ENCODE measurements at regions not wholly inside any gene's neighbourhood (a gene's known extent, or its start where the extent isn't known, plus 50 kb on each side); places are given as distances from the start of the nearest gene placed in this dataset.

DNA sequence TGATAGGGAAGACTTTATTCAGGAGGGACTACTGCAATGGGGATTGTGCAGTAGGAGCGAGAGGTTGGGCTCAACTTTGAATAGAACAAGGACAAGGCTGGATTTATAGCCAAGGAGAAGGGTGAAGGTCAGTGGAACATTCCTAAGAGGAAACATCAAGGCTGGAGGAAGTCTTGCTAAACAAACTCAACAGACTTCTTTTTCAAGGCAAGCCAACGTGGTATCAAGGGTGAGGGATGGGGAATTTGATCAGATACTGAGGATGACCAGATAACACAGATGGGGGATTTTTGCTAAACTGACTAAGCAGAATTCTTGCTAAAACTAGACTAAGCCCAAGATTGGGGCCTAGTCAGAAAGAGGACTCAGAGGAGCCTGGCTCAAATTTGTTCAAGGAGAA, 107.3 kb downstream of the DUSP10 start:
- Histone ChIP-seq H3K27ac (ENCODE audit: low read depth in 2 of 2, low read length in 1 of 2) (no peak overlapping the region), H3K27me3 (ENCODE audit: insufficient read depth) (no peaks in the 10 kb centered on the region), H3K4me1 (ENCODE audit: control insufficient read depth in 1 of 2, insufficient read depth in 2 of 2, low read depth in 1 of 2, low read length in 1 of 2) (peaks cover 0 to 11% of the 10 kb centered on the region in 2 experiments; a peak in 2 of 4 replicates), H3K36me3 (replicated peaks in 1 of 2; ENCODE audit: control insufficient read depth in 1 of 2, insufficient read depth in 2 of 2, low read length in 1 of 2) (no peaks in the 10 kb centered on the region), H3K9me3 (no peaks in the 10 kb centered on the region), H3K9me2 (no peaks in the 10 kb centered on the region), H2AFZ (ENCODE audit: low read depth) (no peak overlapping the region), H3K9ac (no peak overlapping the region), H3K4me2 (no peak overlapping the region), H4K20me1 (ENCODE audit: insufficient read depth) (no peaks in the 10 kb centered on the region), H3K79me2 (ENCODE audit: insufficient read depth) (no peaks in the 10 kb centered on the region), H3F3A (replicated peaks; ENCODE audit: insufficient read depth) (no peaks in the 10 kb centered on the region), H3K4me3 (ENCODE audit: low read depth in 2 of 2, low read length in 1 of 2) (no peak overlapping the region)
- DNase-seq, result no peak
- ChIA-PET CTCF (no interaction called here), POLR2A (no interaction called here)
- 66% methylated on average over 2 of the region's 2 CpGs for WGBS (ENCODE audit: low lambda C conversion rate)
- TF ChIP-seq RAD21 (IDR thresholded peaks at IDR 0.05; ENCODE audit: low read length), result no peak
- TF ChIP-seq, protein P1, sequence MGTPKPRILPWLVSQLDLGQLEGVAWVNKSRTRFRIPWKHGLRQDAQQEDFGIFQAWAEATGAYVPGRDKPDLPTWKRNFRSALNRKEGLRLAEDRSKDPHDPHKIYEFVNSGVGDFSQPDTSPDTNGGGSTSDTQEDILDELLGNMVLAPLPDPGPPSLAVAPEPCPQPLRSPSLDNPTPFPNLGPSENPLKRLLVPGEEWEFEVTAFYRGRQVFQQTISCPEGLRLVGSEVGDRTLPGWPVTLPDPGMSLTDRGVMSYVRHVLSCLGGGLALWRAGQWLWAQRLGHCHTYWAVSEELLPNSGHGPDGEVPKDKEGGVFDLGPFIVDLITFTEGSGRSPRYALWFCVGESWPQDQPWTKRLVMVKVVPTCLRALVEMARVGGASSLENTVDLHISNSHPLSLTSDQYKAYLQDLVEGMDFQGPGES (IDR thresholded peaks at IDR 0.05; ENCODE audit: low read depth, low read length), result no peak
- TF ChIP-seq EP300 (IDR thresholded peaks at IDR 0.05; ENCODE audit: borderline replicate concordance in 1 of 2, low read depth in 1 of 2, low read length in 1 of 2), result no peak
- no peak for TF ChIP-seq RCOR1 (IDR thresholded peaks at IDR 0.05; ENCODE audit: low read length)
- TF ChIP-seq MEF2A (IDR thresholded peaks at IDR 0.05; ENCODE audit: borderline replicate concordance, low read depth), result no peak
- no peak for TF ChIP-seq TAF1 (IDR thresholded peaks at IDR 0.05; ENCODE audit: borderline replicate concordance, low read depth, low read length)
- no peak for TF ChIP-seq FOSL2 (IDR thresholded peaks at IDR 0.05; ENCODE audit: borderline replicate concordance, low read depth)
- TF ChIP-seq JUND (IDR thresholded peaks at IDR 0.05), result no peak
- no peak for TF ChIP-seq EZH2phosphoT487 (IDR thresholded peaks at IDR 0.05; ENCODE audit: borderline replicate concordance, low read depth)
- no peak for TF ChIP-seq GABPA (IDR thresholded peaks at IDR 0.05; ENCODE audit: low read depth)
- TF ChIP-seq NRF1 (IDR thresholded peaks at IDR 0.05; ENCODE audit: low read depth, low read length), result no peak
- TF ChIP-seq RXRA (IDR thresholded peaks at IDR 0.05; ENCODE audit: borderline replicate concordance, low read depth), result no peak
- TF ChIP-seq POLR2AphosphoS5 (IDR thresholded peaks at IDR 0.05; ENCODE audit: low read depth, low read length), result no peak

DNA sequence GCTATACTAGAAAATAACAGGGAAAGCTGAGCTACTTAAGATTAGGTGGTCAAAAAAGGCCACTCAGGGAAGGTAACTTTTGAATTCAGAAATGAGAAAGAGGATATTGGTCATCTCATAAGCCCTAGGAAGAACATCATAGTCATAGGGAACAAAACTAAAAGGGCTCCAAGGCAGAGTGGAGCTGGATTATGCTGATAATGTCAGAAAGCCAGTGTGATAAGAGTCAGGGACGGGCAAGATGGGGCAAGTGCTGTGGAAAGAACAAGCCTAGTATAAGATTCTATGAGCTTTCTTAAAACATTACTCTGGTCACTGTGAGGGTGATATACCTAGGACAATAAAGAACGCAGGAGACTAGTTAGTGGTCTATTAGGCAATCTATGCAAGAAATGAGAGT, 106.6 kb downstream of the DUSP10 start:
- ChIA-PET POLR2A (no interaction called here), CTCF (interaction anchor here (0.5 to 0.7 kb wide), 2 partner anchors 17 to 820 kb away, joined by 3 read pairs; no protein-coding TSS in a partner anchor)
- DNase-seq, result no peak
- Histone ChIP-seq H2AFZ (ENCODE audit: low read depth) (no peak overlapping the region), H3K4me3 (ENCODE audit: low read depth in 2 of 2, low read length in 1 of 2) (no peak overlapping the region), H3K9me2 (no peaks in the 10 kb centered on the region), H3K4me2 (no peak overlapping the region), H3K27ac (ENCODE audit: low read depth in 2 of 2, low read length in 1 of 2) (no peak overlapping the region), H3K79me2 (ENCODE audit: insufficient read depth) (no peaks in the 10 kb centered on the region), H3K9me3 (no peaks in the 10 kb centered on the region), H3K27me3 (ENCODE audit: insufficient read depth) (no peaks in the 10 kb centered on the region), H3F3A (replicated peaks; ENCODE audit: insufficient read depth) (no peaks in the 10 kb centered on the region), H3K9ac (no peak overlapping the region), H3K4me1 (ENCODE audit: control insufficient read depth in 1 of 2, insufficient read depth in 2 of 2, low read depth in 1 of 2, low read length in 1 of 2) (peaks cover 0 to 11% of the 10 kb centered on the region in 2 experiments; a peak in 2 of 4 replicates), H3K36me3 (replicated peaks in 1 of 2; ENCODE audit: control insufficient read depth in 1 of 2, insufficient read depth in 2 of 2, low read length in 1 of 2) (no peaks in the 10 kb centered on the region), H4K20me1 (ENCODE audit: insufficient read depth) (no peaks in the 10 kb centered on the region)
- 84% methylated on average over 2 of the region's 2 CpGs for WGBS (ENCODE audit: low lambda C conversion rate)
- TF ChIP-seq, protein P2, sequence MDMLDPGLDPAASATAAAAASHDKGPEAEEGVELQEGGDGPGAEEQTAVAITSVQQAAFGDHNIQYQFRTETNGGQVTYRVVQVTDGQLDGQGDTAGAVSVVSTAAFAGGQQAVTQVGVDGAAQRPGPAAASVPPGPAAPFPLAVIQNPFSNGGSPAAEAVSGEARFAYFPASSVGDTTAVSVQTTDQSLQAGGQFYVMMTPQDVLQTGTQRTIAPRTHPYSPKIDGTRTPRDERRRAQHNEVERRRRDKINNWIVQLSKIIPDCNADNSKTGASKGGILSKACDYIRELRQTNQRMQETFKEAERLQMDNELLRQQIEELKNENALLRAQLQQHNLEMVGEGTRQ (IDR thresholded peaks at IDR 0.05; ENCODE audit: borderline replicate concordance, low read depth, low read length), result no peak
- TF ChIP-seq RAD21 (IDR thresholded peaks at IDR 0.05; ENCODE audit: low read length) (no peak), NRF1 (IDR thresholded peaks at IDR 0.05; ENCODE audit: low read depth, low read length) (no peak), TCF12 (IDR thresholded peaks at IDR 0.05) (no peak), NFIC (IDR thresholded peaks at IDR 0.05; ENCODE audit: borderline replicate concordance) (no peak), ELF1 (IDR thresholded peaks at IDR 0.05) (no peak), MXI1 (IDR thresholded peaks at IDR 0.05; ENCODE audit: low read depth, low read length) (no peak)
- TF ChIP-seq, protein P3, sequence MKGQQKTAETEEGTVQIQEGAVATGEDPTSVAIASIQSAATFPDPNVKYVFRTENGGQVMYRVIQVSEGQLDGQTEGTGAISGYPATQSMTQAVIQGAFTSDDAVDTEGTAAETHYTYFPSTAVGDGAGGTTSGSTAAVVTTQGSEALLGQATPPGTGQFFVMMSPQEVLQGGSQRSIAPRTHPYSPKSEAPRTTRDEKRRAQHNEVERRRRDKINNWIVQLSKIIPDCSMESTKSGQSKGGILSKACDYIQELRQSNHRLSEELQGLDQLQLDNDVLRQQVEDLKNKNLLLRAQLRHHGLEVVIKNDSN (IDR thresholded peaks at IDR 0.05; ENCODE audit: borderline replicate concordance, low read depth), result no peak
- TF ChIP-seq, protein P1 (IDR thresholded peaks at IDR 0.05; ENCODE audit: low read depth, low read length), result no peak
- TF ChIP-seq, protein P4, sequence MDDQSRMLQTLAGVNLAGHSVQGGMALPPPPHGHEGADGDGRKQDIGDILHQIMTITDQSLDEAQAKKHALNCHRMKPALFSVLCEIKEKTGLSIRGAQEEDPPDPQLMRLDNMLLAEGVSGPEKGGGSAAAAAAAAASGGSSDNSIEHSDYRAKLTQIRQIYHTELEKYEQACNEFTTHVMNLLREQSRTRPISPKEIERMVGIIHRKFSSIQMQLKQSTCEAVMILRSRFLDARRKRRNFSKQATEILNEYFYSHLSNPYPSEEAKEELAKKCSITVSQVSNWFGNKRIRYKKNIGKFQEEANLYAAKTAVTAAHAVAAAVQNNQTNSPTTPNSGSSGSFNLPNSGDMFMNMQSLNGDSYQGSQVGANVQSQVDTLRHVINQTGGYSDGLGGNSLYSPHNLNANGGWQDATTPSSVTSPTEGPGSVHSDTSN (IDR thresholded peaks at IDR 0.05), result no peak
- TF ChIP-seq, protein P5, sequence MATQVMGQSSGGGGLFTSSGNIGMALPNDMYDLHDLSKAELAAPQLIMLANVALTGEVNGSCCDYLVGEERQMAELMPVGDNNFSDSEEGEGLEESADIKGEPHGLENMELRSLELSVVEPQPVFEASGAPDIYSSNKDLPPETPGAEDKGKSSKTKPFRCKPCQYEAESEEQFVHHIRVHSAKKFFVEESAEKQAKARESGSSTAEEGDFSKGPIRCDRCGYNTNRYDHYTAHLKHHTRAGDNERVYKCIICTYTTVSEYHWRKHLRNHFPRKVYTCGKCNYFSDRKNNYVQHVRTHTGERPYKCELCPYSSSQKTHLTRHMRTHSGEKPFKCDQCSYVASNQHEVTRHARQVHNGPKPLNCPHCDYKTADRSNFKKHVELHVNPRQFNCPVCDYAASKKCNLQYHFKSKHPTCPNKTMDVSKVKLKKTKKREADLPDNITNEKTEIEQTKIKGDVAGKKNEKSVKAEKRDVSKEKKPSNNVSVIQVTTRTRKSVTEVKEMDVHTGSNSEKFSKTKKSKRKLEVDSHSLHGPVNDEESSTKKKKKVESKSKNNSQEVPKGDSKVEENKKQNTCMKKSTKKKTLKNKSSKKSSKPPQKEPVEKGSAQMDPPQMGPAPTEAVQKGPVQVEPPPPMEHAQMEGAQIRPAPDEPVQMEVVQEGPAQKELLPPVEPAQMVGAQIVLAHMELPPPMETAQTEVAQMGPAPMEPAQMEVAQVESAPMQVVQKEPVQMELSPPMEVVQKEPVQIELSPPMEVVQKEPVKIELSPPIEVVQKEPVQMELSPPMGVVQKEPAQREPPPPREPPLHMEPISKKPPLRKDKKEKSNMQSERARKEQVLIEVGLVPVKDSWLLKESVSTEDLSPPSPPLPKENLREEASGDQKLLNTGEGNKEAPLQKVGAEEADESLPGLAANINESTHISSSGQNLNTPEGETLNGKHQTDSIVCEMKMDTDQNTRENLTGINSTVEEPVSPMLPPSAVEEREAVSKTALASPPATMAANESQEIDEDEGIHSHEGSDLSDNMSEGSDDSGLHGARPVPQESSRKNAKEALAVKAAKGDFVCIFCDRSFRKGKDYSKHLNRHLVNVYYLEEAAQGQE (IDR thresholded peaks at IDR 0.05; ENCODE audit: low read depth, low read length), result no peak
